ENCODE measurements at regions not wholly inside any gene's neighbourhood (a gene's known extent, or its start where the extent isn't known, plus 50 kb on each side); places are given as distances from the start of the nearest gene placed in this dataset.

- no peak for TF ChIP-seq CTCF (IDR thresholded peaks at IDR 0.05)
- no peak for TF ChIP-seq POLR2A (IDR thresholded peaks at IDR 0.05)
These were observed 346.4 kb upstream of the CNTN5 start for GRCh38 chr11:98674390-98674789.

Data from Peyer's patch (tissue), 4 donors.